Right kidney (tissue), 1 donor: ENCODE measurements at regions not wholly inside any gene's neighbourhood (a gene's known extent, or its start where the extent isn't known, plus 50 kb on each side); places are given as distances from the start of the nearest gene placed in this dataset.

Source experiments
- DNase-seq: peaks from one replicate; pipeline ENCODE4 v3.0.0-alpha.2; 2016

- no peak for DNase-seq
Observed at GRCh38 chr5:5071554-5071953, 68.6 kb upstream of the ADAMTS16 start.

- no peak for DNase-seq
Observed at GRCh38 chr5:5077236-5077635, 62.9 kb upstream of the ADAMTS16 start.

- no peak for DNase-seq
Observed at GRCh38 chr5:5078009-5078897, 61.9 kb upstream of the ADAMTS16 start.

- DNase-seq = no peak
Observed at GRCh38 chr5:5079876-5080275, 60.3 kb upstream of the ADAMTS16 start.

GRCh38 chr5:5080790-5081189, 59.3 kb upstream of the ADAMTS16 start:
- no peak for DNase-seq

GRCh38 chr5:5085381-5085780, 54.7 kb upstream of the ADAMTS16 start:
- DNase-seq = no peak

GRCh38 chr5:5089895-5090649, 50.1 kb upstream of the ADAMTS16 start:
- no peak for DNase-seq
